Keratinocyte (primary cell): ENCODE measurements at regions not wholly inside any gene's neighbourhood (a gene's known extent, or its start where the extent isn't known, plus 50 kb on each side); places are given as distances from the start of the nearest gene placed in this dataset.

Source experiments
- DNase-seq: peaks from one replicate; pipeline ENCODE4 v3.0.0-alpha.2; 2011; ENCODE audit warnings: low read depth, missing footprints, low spot score
- FAIRE-seq: peaks from 2 replicates; lab custom pipeline; 2011; peaks lifted over from hg19 to GRCh38; lab: Jason Lieb, UNC
- H2AFZ ChIP-seq: 2 replicates; pipeline ENCODE4 v1.6.0; 2012; ENCODE audit warnings: low read length, control low read depth, inconsistent platforms; ENCODE audit not compliant: control insufficient read depth
- H3K27ac ChIP-seq: 2 replicates; pipeline ENCODE4 v1.5.1; 2011; ENCODE audit warnings: low read length; ENCODE audit not compliant: control insufficient read depth, insufficient read depth
- H3K27me3 ChIP-seq: 3 replicates; pipeline ENCODE4 v1.6.0; 2011; ENCODE audit warnings: low read length; ENCODE audit not compliant: control insufficient read depth, insufficient read depth; ENCODE audit errors: extremely low read depth
- H3K36me3 ChIP-seq, 2 experiments: 2 replicates in 1 of 2; 3 replicates in 1 of 2; pipeline ENCODE4 v1.5.1; 2011; ENCODE audit warnings: low read length in 2 of 2, mild to moderate bottlenecking in 1 of 2; ENCODE audit not compliant: control insufficient read depth in 2 of 2, insufficient read depth in 2 of 2; ENCODE audit errors: extremely low read depth in 1 of 2
- H3K4me1 ChIP-seq: 3 replicates; pipeline ENCODE4 v1.5.1; 2011; ENCODE audit warnings: low read length; ENCODE audit not compliant: control insufficient read depth, insufficient read depth; ENCODE audit errors: extremely low read depth
- H3K4me2 ChIP-seq: 3 replicates; pipeline ENCODE4 v1.6.0; 2011; ENCODE audit warnings: low read depth, low read length; ENCODE audit not compliant: control insufficient read depth, insufficient read depth; ENCODE audit errors: extremely low read depth
- H3K4me3 ChIP-seq, 3 experiments: fragments of 200-600 bp in 1 of 3; sonication (generic) in 1 of 3; 2 replicates in 2 of 3; 3 replicates in 1 of 3; pipeline ENCODE4 v1.5.1; 2011 to 2016; ENCODE audit warnings: low read length in 3 of 3, mild to moderate bottlenecking in 3 of 3, control low read depth in 2 of 3, inconsistent platforms in 1 of 3, low read depth in 1 of 3, mixed read lengths in 1 of 3, mixed run types in 1 of 3, moderate library complexity in 1 of 3; ENCODE audit not compliant: control insufficient read depth in 2 of 3, insufficient read depth in 2 of 3; ENCODE audit errors: extremely low read depth in 1 of 3
- H3K79me2 ChIP-seq: 2 replicates; pipeline ENCODE4 v1.6.0; 2012; ENCODE audit warnings: low read length; ENCODE audit not compliant: control insufficient read depth, insufficient read depth
- H3K9ac ChIP-seq: 3 replicates; pipeline ENCODE4 v1.6.0; 2011; ENCODE audit warnings: low read length; ENCODE audit not compliant: control insufficient read depth, insufficient read depth; ENCODE audit errors: extremely low read depth
- H3K9me1 ChIP-seq: 3 replicates; pipeline ENCODE4 v1.6.0; 2011; ENCODE audit warnings: low read length; ENCODE audit not compliant: control insufficient read depth, insufficient read depth; ENCODE audit errors: extremely low read depth
- H3K9me3 ChIP-seq: 2 replicates; pipeline ENCODE4 v1.5.1; 2012; ENCODE audit warnings: low read depth, low read length; ENCODE audit not compliant: control insufficient read depth
- H4K20me1 ChIP-seq: 3 replicates; pipeline ENCODE4 v1.6.0; 2011; ENCODE audit warnings: low read length; ENCODE audit not compliant: control insufficient read depth, insufficient read depth; ENCODE audit errors: extremely low read depth
- CTCF ChIP-seq, 3 experiments: IDR thresholded peaks in 1 of 3; conservative IDR thresholded peaks in 1 of 3; optimal IDR thresholded peaks in 1 of 3; 2 replicates in 2 of 3; 3 replicates in 1 of 3; pipeline versions ENCODE3 to v1.5.1; 2011; ENCODE audit warnings: low read length in 3 of 3, mild to moderate bottlenecking in 3 of 3, moderate library complexity in 2 of 3, control low read depth in 1 of 3, inconsistent platforms in 1 of 3; ENCODE audit not compliant: insufficient read depth in 2 of 3; ENCODE audit errors: extremely low read depth in 1 of 3
- EZH2 ChIP-seq: IDR thresholded peaks from one replicate; pipeline ENCODE4 v1.6.1; 2012; ENCODE audit warnings: inconsistent platforms, mild to moderate bottlenecking, low read length, moderate library complexity
- dilution Hi-C: fragments of 300-500 bp; cut with MboI; formaldehyde crosslinking; loops from one replicate; pipeline ENCODE4 v1.7.0; 2020; ENCODE audit warnings: low sequenced_read_pairs; ENCODE audit not compliant: extremely low pct_ligation_motif_present

GRCh38 chr11:69963533-69964246, 114.4 kb upstream of the ANO1 start:
- H3K4me2 ChIP-seq, result no peak overlapping the region
- DNase-seq (no peak), FAIRE-seq (no peak)
- H3K9ac ChIP-seq, result no peak overlapping the region
- no peaks in the 10 kb centered on the region for H3K36me3 ChIP-seq
- H3K27ac ChIP-seq, result no peak overlapping the region
- H3K9me1 ChIP-seq, result no peaks in the 10 kb centered on the region
- H3K9me3 ChIP-seq, result peaks cover 5% of the 10 kb centered on the region
- dilution Hi-C loops, result no loop called here
- no peak overlapping the region for H2AFZ ChIP-seq
- no peaks in the 10 kb centered on the region for H3K79me2 ChIP-seq
- TF ChIP-seq EZH2 (no peak), CTCF (optimal IDR thresholded peaks at IDR 0.05 in 1 of 3, IDR thresholded peaks at IDR 0.05 in 1 of 3, conservative IDR thresholded peaks at IDR 0.05 in 1 of 3; ENCODE audit: extremely low read depth in 1 of 3, insufficient read depth in 2 of 3, low read length in 3 of 3) (no peak)
- no peaks in the 10 kb centered on the region for H3K4me1 ChIP-seq
- H4K20me1 ChIP-seq, result no peaks in the 10 kb centered on the region
- no peak overlapping the region for H3K4me3 ChIP-seq
- H3K27me3 ChIP-seq, result peaks cover 6% of the 10 kb centered on the region

DNA sequence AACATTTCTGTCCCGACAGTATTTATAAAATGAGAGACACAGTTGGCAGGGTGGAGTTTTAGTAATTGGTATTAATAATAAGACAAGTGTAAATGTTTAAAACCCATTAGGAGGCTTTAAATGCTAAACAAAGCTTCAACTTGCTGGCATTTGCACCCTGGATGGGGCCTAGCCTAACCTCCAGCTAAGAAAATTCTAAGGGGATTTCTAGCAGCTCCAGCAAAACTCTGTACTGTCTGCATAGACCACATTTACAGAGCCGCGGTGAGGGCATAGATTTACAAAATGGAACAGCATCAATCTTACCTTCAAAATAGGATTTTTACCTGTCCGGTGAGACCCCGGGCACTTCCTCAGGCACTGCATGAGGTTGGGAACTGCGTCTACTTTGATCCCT, 113.9 kb upstream of the ANO1 start:
- no peaks in the 10 kb centered on the region for H3K9me1 ChIP-seq
- H3K36me3 ChIP-seq, result no peaks in the 10 kb centered on the region
- H2AFZ ChIP-seq, result no peak overlapping the region
- peaks cover 12% of the 10 kb centered on the region for H3K27me3 ChIP-seq
- no peaks in the 10 kb centered on the region for H4K20me1 ChIP-seq
- dilution Hi-C loops, result no loop called here
- no peak overlapping the region for H3K4me3 ChIP-seq
- H3K4me1 ChIP-seq, result no peaks in the 10 kb centered on the region
- no peak overlapping the region for H3K27ac ChIP-seq
- H3K79me2 ChIP-seq, result no peaks in the 10 kb centered on the region
- no peak overlapping the region for H3K9ac ChIP-seq
- TF ChIP-seq EZH2, result no peak
- TF ChIP-seq CTCF (optimal IDR thresholded peaks at IDR 0.05 in 1 of 3, IDR thresholded peaks at IDR 0.05 in 1 of 3, conservative IDR thresholded peaks at IDR 0.05 in 1 of 3; ENCODE audit: extremely low read depth in 1 of 3, insufficient read depth in 2 of 3, low read length in 3 of 3), result no peak
- H3K9me3 ChIP-seq, result peaks cover 2% of the 10 kb centered on the region
- no peak overlapping the region for H3K4me2 ChIP-seq
- FAIRE-seq (no peak), DNase-seq (no peak)
